VCaP (cell line): ENCODE measurements at regions not wholly inside any gene's neighbourhood (a gene's known extent, or its start where the extent isn't known, plus 50 kb on each side); places are given as distances from the start of the nearest gene placed in this dataset.

Experiments
- H3K27ac ChIP-seq: fragments of 450-650 bp; 2 replicates; pipeline ENCODE4 v1.5.1; 2017
- TF ChIP-seq, protein P1 (sequence below): fragments of 450-650 bp; conservative IDR thresholded peaks from 2 replicates; pipeline ENCODE4 v1.5.1; 2017; ENCODE audit warnings: mild to moderate bottlenecking, moderate library complexity

DNA sequence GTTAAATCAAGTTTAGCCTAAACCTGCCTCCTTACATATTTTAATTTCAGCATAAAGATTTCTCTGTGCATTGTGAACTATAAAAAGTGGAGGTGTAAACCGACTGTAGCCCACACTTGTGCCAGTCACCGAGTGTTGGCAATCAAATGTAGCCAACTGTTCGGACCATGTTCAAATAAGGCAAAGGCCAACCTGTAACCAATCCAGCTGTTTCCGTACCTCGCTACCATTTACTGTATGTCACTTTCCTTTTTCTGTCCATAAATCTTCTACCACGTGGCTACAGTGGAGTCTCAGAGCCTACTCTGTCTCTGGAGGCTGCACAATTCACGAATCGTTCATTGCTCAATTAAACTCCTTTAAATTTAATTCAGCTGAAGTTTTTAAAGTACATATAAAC is 156.0 kb downstream of the SLC25A46 start:
- H3K27ac ChIP-seq = no peak overlapping the region
- TF ChIP-seq, protein P1, sequence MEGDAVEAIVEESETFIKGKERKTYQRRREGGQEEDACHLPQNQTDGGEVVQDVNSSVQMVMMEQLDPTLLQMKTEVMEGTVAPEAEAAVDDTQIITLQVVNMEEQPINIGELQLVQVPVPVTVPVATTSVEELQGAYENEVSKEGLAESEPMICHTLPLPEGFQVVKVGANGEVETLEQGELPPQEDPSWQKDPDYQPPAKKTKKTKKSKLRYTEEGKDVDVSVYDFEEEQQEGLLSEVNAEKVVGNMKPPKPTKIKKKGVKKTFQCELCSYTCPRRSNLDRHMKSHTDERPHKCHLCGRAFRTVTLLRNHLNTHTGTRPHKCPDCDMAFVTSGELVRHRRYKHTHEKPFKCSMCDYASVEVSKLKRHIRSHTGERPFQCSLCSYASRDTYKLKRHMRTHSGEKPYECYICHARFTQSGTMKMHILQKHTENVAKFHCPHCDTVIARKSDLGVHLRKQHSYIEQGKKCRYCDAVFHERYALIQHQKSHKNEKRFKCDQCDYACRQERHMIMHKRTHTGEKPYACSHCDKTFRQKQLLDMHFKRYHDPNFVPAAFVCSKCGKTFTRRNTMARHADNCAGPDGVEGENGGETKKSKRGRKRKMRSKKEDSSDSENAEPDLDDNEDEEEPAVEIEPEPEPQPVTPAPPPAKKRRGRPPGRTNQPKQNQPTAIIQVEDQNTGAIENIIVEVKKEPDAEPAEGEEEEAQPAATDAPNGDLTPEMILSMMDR = no peak

DNA sequence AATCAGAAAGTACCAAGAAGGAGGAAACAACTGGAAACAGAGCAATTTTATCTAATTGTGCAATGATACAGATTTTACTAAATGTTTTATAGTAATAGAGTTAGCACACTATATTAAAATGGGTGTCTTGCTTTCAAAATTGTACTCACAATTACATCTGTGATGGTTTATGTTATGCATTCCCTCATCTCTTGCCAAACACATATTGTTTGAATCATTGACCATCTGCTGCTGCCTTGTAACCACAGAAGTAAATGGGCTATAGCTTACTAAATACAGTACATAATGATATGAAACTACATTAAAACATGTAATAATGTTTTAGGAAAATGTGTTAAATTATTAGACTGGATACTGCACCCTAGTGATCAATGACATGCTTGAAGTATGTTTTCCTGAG is 158.1 kb downstream of the SLC25A46 start:
- TF ChIP-seq, protein P1 = no peak
- H3K27ac ChIP-seq = no peak overlapping the region

DNA sequence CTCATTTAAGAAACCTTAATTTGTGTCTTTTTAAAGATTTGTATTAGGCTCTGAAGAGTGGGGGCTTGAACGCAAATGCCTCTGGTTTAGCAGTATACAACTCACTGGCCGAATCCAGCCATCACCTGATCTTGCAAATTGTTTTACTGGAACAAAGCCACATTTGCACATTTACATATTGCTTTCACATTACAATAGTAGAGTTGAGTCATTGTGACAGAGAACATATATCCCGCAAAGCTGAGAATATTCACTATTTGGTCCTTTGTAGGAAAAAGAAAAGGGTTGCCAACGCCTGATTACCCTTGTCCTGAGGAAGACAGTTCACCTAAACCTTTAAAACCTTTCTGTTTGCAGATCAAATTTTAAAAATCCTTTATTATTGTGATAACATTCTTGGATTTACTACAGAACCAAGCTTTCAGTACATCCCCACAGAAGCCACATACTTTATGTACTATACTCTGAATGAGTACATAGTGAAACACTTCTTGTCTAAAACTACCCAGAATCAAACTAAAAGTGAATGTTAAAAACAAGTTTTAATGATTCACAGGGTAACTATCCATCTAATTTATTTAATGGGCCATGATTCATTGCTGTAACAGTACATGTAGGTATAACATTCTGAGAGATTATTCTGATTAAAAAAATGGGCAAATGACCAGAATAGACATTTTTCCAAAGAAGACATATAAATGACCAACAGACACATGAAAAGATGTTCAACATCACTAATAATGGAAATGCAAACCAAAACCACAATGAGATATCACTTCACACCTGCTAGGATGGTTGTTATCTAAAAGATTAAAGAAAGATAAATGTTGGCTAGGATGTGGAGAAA is 161.0 kb downstream of the SLC25A46 start:
- TF ChIP-seq, protein P1 = no peak
- no peak overlapping the region for H3K27ac ChIP-seq

DNA sequence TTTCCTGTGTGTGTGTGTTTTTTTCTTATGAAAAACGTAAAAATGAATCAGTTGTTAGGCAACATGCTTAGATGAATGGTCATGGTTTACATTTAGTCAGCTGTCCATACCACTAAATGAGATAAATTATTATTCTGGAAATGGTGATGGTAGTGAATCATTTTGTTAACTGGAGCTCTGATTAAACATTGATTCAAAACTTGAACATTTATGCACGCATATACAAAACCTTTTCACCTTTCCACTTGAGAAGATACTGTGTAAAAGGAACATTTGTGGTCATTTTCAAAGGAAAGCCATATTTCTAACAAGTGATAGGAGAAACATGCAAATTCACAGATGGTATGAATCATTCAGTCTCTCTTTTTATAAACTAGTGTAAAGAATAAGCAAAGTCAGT is 162.0 kb downstream of the SLC25A46 start:
- H3K27ac ChIP-seq = no peak overlapping the region
- TF ChIP-seq, protein P1 = no peak

DNA sequence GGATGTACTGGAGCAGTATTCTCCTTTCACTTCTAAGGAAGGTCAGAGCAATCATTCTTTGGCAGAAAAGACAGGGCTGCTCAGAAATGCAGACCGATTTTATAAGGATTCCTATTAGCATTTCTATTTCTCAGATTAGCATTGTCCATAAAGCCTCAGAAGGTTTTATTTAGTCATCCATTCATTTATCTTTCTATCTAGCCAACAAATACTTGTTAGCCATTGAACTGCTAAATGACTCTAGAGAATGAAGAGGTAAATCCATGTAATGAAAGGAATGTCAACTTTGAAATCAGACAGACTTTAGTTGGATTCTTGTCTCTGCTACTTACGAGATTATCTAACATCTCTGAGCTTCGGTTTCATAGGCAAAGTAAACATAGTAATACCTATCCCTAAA is 165.2 kb downstream of the SLC25A46 start:
- TF ChIP-seq, protein P1 = no peak
- no peak overlapping the region for H3K27ac ChIP-seq

DNA sequence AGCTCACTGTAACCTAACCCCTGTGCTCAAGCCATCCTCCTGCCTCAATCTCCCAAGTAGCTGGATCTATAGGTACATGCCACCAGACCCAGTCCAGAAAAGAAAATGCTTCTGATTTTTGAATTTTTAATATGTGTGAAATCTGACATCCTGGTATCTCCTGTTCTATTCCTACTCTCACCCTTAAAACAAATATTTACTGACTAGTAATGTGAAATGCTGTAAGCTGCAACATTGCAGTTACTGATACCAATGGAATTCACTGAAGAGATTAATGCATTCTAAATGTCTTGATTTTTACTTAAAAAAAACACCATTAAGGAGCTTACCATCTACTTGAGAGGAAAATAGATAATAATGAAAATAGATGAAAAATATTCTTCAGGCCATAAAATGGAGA is 162.7 kb upstream of the TSLP start:
- H3K27ac ChIP-seq = no peak overlapping the region
- TF ChIP-seq, protein P1 = no peak

DNA sequence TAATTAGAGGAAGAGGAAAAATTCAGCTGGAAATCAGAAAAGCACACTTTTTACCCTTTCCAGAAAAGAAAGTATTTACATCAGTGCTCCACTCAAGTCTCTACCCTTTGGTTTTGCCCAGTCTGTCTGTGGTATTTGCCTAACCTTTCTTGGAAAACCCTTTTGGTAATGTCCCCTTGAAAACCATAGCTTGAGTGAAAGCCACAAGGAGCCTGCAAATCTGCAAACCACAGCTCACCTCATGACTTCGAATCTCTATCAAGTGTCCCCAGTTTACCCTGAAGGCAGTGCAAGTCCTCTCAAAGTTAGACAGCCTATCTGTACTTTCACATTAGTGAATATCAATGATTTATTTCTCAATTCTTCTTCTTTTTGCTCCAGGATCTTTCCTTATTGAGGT is 162.1 kb upstream of the TSLP start:
- TF ChIP-seq, protein P1 = no peak
- no peak overlapping the region for H3K27ac ChIP-seq
